ENCODE measurements at regions not wholly inside any gene's neighbourhood (a gene's known extent, or its start where the extent isn't known, plus 50 kb on each side); places are given as distances from the start of the nearest gene placed in this dataset.

DNA sequence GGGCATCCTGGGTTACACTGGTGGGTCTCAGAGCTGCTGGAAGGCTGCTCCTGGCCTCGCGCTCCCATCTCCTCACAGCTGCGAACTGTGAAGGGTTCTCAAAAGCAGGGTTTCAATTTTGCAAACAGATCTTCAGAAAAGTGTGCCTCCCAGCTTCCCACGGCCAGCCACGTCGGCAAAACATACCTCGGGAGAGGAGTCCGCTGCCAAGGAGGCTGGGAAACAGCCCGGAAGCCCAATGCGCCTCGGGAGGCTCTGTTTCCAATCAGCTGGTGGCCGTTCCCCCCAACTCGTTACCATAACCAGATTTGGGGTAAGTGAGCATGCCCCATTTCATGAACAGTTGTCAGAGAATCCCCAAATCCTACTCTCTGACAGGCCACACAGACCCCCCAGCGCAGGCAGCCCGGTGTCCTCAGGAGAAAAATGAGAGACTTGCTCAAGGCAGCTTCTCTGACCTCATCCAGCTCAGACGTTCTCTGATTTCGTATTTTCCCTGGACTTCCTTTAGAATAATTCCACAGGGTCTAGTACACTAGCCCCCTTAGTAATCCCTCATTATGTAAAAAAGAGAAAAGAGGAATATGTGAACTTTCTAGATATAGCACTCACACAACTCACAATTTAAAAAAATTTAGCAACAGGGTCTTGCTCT, 98.4 kb downstream of the SNX5 start:
- TF ChIP-seq, protein P1, sequence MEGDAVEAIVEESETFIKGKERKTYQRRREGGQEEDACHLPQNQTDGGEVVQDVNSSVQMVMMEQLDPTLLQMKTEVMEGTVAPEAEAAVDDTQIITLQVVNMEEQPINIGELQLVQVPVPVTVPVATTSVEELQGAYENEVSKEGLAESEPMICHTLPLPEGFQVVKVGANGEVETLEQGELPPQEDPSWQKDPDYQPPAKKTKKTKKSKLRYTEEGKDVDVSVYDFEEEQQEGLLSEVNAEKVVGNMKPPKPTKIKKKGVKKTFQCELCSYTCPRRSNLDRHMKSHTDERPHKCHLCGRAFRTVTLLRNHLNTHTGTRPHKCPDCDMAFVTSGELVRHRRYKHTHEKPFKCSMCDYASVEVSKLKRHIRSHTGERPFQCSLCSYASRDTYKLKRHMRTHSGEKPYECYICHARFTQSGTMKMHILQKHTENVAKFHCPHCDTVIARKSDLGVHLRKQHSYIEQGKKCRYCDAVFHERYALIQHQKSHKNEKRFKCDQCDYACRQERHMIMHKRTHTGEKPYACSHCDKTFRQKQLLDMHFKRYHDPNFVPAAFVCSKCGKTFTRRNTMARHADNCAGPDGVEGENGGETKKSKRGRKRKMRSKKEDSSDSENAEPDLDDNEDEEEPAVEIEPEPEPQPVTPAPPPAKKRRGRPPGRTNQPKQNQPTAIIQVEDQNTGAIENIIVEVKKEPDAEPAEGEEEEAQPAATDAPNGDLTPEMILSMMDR (IDR thresholded peaks at IDR 0.05; ENCODE audit: control extremely low read depth, extremely low read depth, low read depth, missing control alignments) = no peak
- DNase-seq (ENCODE audit: extremely low spot score) = no peak
- ChIA-PET POLR2A (no interaction called here), CTCF (interaction anchor here (1.1 to 3.0 kb wide), 2 partner anchors 14 to 28 kb away, joined by 4 to 10 read pairs; no protein-coding TSS in a partner anchor)

DNA sequence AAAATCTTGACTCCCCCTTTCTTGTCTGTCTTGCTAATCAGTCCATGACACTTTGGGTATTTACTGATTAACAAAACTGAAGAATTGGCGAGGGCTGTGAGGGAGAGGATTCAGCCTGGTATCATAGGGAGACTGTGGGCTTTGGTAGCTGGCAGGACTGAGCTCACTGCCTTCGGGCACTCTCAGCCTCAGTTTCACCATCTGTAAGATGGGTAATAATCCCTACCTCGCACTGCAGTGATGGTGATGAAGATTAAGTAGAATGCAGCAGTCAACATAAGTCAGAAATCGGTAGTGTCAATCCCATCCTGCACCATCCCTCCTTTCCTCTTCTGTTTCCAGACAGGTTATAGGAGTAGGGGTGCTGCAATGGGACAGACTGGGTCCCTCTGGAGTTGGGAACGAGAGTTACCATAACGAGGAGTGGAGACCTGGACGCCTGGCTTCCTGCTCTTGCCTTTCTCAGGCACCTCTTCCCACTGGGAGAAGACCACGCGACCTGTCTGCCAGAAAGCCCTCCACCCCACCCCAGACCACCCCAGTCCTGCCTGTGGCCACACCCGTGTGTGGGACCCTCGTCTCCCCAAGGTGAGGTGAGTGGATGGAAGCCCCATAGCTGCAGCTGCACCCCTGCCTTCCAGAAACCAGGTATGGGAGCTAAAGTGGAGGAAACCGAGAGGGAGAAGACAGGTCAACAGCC, 99.1 kb downstream of the SNX5 start:
- ChIA-PET CTCF (interaction anchor here (0.8 to 3.0 kb wide), 4 partner anchors 13 to 188 kb away, joined by 3 to 10 read pairs (median 4); partner anchors contain the start of gene RRBP1), POLR2A (no interaction called here)
- TF ChIP-seq, protein P1 (IDR thresholded peaks at IDR 0.05; ENCODE audit: control extremely low read depth, extremely low read depth, low read depth, missing control alignments) = no peak
- DNase-seq (ENCODE audit: extremely low spot score) = no peak

DNA sequence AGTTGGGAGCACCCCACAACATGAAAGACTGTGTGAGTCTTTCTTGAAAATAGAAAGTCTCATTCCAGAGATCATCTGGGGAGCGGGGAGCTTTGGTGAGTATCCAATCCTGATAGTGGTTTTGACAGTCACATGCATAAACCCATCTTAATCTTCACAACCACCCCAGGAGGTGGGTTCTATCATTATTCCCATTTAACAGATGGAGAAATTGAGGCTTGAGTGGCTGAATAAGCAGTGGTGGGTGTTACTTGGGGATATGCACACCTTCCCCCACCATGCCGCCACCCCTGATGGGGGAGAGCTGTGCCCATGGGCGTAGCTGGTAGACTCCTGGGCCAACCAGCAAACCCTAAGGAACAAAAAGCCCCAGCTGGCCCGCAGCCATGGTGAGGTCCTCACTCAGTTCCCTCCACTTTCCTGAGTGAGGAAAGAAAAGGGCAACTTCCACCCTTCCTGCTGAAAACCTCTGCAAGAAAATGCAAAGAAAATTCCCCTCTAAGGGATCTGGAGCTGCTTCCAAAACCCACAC, 99.8 kb downstream of the SNX5 start:
- ChIA-PET CTCF (interaction anchor here (0.8 to 3.0 kb wide), 3 partner anchors 12 to 187 kb away, joined by 3 to 10 read pairs (median 3); partner anchors contain the start of gene RRBP1), POLR2A (no interaction called here)
- TF ChIP-seq, protein P1 (IDR thresholded peaks at IDR 0.05; ENCODE audit: control extremely low read depth, extremely low read depth, low read depth, missing control alignments) = no peak
- DNase-seq (ENCODE audit: extremely low spot score) = no peak

DNA sequence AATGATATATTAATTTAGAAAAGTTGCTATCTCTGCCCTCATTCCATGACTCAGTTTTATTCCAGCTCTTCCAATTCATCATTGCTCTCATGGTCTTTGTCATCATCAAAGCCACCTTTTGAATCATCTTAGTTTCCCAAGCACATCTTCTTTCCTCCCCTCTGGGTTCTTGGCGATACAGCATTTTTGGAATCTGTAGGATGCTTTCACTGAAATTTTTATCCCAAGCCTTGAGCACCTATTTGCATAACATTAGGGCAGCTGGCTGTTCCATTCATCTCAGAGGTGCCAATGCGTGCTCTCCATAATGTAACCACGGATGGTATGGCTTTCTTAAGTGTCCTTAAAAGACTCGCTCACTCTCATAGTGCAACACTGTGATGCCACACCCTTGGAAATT, 100.4 kb downstream of the SNX5 start:
- no peak for DNase-seq (ENCODE audit: extremely low spot score)
- CTCF ChIA-PET = interaction anchor here (1.4 to 3.0 kb wide), 3 partner anchors 12 to 71 kb away, joined by 3 to 10 read pairs (median 5); no protein-coding TSS in a partner anchor
- TF ChIP-seq, protein P1 (IDR thresholded peaks at IDR 0.05; ENCODE audit: control extremely low read depth, extremely low read depth, low read depth, missing control alignments) = no peak
- POLR2A ChIA-PET = no interaction called here

DNA sequence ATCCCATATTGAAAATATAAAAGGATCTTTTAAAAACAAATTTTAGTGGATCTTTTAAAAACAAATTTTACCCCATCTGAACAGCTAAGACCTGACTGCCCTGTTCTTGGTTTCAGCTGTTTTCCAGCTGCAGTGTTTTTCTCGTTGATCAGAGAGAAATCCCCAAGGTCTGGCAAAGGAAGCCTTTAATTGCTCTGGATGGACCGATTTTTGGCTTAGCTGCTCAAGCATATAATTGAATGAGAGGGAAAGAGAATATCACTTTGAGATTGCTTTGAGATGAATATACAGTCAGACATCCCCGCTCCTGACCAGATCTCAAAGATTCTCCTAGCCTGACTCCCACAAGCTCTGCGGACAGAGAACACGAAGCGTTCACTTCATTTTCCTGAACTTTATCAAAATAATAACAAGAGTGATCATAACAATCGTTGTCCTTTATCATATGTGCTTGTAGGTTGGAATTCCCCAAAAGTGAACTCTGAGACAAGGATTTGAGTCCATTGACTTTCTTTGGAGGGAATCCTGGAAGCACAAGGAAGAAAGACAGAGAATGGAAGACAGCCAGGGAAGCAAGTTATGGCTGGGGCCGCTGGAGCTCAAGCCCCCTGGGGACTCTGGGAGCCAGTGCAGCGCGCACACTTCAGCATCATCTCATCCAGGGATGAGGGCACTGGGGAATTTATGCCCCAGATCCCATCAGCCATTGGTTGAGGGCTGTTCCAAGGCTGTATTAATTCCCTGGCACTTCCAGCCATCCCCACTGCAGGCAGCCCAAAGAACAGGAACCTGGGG, 101.3 kb downstream of the SNX5 start:
- ChIA-PET POLR2A (no interaction called here), CTCF (interaction anchor here (0.8 to 3.0 kb wide), 5 partner anchors 9 to 72 kb away, joined by 3 to 10 read pairs (median 4); no protein-coding TSS in a partner anchor)

More for the DNA sequence above, 101.3 kb downstream of the SNX5 start:
- TF ChIP-seq, protein P1 (IDR thresholded peaks at IDR 0.05; ENCODE audit: control extremely low read depth, extremely low read depth, low read depth, missing control alignments) = no peak
- no peak for DNase-seq (ENCODE audit: extremely low spot score)

All from GM10248 (cell line).